NB4 (cell line): ENCODE measurements at regions not wholly inside any gene's neighbourhood (a gene's known extent, or its start where the extent isn't known, plus 50 kb on each side); places are given as distances from the start of the nearest gene placed in this dataset.

Experiments used
- DNase-seq: peaks from one replicate; pipeline ENCODE4 v3.0.0; 2010; ENCODE audit warnings: low read depth
- H3K4me3 ChIP-seq: one replicate; pipeline ENCODE4 v1.5.1; 2011; ENCODE audit warnings: mild to moderate bottlenecking, low read depth, low read length, moderate library complexity
- MYC ChIP-seq: IDR thresholded peaks from 2 replicates; pipeline ENCODE4 v1.6.1; 2011; ENCODE audit warnings: low read depth, low read length
- POLR2A ChIP-seq: IDR thresholded peaks from 2 replicates; pipeline ENCODE4 v1.6.1; 2011; ENCODE audit warnings: mild to moderate bottlenecking; ENCODE audit not compliant: insufficient read length; ENCODE audit errors: extremely low read depth
- TF ChIP-seq, protein P1 (sequence below): IDR thresholded peaks from 2 replicates; pipeline ENCODE4 v1.6.1; 2011; ENCODE audit warnings: low read depth, low read length
- TF ChIP-seq, protein P2 (sequence below): IDR thresholded peaks from one replicate; pipeline ENCODE4 v1.5.1; 2012; ENCODE audit warnings: low read depth, low read length

- H3K4me3 ChIP-seq: no peak overlapping the region
- TF ChIP-seq, protein P1, sequence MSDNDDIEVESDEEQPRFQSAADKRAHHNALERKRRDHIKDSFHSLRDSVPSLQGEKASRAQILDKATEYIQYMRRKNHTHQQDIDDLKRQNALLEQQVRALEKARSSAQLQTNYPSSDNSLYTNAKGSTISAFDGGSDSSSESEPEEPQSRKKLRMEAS: no peak
- TF ChIP-seq, protein P2, sequence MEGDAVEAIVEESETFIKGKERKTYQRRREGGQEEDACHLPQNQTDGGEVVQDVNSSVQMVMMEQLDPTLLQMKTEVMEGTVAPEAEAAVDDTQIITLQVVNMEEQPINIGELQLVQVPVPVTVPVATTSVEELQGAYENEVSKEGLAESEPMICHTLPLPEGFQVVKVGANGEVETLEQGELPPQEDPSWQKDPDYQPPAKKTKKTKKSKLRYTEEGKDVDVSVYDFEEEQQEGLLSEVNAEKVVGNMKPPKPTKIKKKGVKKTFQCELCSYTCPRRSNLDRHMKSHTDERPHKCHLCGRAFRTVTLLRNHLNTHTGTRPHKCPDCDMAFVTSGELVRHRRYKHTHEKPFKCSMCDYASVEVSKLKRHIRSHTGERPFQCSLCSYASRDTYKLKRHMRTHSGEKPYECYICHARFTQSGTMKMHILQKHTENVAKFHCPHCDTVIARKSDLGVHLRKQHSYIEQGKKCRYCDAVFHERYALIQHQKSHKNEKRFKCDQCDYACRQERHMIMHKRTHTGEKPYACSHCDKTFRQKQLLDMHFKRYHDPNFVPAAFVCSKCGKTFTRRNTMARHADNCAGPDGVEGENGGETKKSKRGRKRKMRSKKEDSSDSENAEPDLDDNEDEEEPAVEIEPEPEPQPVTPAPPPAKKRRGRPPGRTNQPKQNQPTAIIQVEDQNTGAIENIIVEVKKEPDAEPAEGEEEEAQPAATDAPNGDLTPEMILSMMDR: no peak
- no peak for TF ChIP-seq MYC
- no peak for DNase-seq
Observed at GRCh38 chr15:62352817-62353216, 187.7 kb upstream of the C2CD4B start.

GRCh38 chr15:62357431-62357830 lies 192.3 kb upstream of the C2CD4B start:
- TF ChIP-seq MYC: no peak
- TF ChIP-seq, protein P1: no peak
- TF ChIP-seq, protein P2: no peak
- TF ChIP-seq POLR2A: no peak

DNA sequence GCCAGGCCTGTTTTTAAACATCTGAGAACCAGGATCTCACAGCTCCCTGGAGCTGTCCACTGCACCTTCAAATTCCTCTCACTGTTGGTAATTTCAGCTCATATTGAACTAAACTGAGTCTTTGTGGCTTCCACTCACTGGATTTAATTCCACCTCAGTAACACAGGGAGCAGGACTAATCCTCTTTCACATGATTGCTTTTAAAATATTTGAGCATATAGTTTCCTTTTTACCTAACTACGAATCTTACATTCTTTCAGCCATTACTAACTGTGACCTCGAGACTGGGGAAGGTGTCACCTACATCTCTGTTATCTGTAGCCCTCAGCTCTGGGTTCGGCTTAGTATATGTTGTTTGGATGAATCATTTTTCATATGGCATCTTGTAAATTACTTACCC lies 194.3 kb upstream of the C2CD4B start:
- H3K4me3 ChIP-seq: no peak overlapping the region
- TF ChIP-seq, protein P2: no peak
- DNase-seq: no peak

More at GRCh38 chr15:62357431-62357830, 192.3 kb upstream of the C2CD4B start:
- no peak overlapping the region for H3K4me3 ChIP-seq
- DNase-seq: no peak

DNA sequence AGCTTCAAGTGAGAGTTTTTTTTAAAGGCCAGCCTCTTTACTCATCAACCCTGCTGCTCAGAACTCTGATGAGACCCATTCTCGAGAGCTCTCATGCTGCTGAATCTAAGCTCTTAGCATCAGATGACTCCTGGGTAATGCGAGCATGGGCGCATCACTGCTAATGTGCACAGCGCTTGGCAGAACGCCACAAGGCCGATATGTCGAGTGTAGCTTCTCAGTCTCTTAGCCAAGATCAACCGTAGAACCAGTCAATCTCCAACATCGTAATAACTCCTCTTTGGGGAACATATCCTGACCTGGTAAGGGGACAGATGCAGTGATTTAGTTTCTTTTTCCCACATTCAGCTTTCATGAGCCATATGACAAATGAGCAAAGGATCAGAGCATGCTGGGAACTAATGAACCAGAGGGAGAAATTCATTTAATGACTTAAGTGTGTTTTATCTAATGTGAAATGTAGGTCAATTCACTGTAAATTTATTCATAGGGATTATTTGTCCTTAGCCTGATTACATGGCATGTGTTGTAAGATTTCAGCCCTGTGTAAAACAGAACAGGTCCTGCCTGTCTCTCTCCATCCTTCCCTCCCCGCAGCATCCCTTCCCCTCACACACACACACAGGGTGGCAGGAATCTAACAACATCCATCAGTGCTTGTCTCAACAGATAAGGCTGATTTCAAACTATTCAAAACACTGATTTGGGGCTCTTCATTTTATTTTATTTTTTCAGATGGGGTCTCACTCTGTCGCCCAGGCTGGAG lies 195.4 kb upstream of the C2CD4B start:
- H3K4me3 ChIP-seq: no peak overlapping the region
- no peak for TF ChIP-seq POLR2A
- TF ChIP-seq, protein P1: no peak
- TF ChIP-seq, protein P2: no peak
- TF ChIP-seq MYC: no peak
- no peak for DNase-seq

- no peak for DNase-seq
- no peak overlapping the region for H3K4me3 ChIP-seq
- no peak for TF ChIP-seq MYC
- TF ChIP-seq, protein P1: no peak
Observed at GRCh38 chr15:62362144-62362543, 197.1 kb upstream of the C2CD4B start.

DNA sequence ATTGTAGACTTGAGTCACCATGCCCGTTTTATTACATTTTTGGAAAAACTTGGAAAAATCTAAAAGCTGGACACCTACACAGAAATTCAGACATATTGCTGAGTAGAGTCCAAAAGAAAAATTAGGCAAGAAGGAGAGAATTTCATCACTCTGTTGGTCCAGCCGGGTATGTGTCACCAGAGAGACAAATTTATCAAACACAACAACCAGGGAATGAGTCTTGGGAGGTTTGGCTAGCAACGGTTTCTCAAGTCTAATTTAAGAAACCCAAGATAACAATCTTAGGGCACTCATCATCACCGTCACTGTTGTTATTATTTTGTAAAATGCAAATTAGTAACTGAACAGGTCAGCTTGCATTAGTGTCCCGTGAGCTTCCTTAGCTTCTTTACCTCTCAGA lies 197.5 kb upstream of the C2CD4B start:
- no peak for DNase-seq
- TF ChIP-seq MYC: no peak
- TF ChIP-seq, protein P1: no peak
- TF ChIP-seq, protein P2: no peak
- no peak for TF ChIP-seq POLR2A
- no peak overlapping the region for H3K4me3 ChIP-seq
